Mesendoderm (in vitro differentiated cells): ENCODE measurements at regions not wholly inside any gene's neighbourhood (a gene's known extent, or its start where the extent isn't known, plus 50 kb on each side); places are given as distances from the start of the nearest gene placed in this dataset.

ENCODE experiments used
- DNase-seq: peaks from one replicate; pipeline ENCODE4 v3.0.0; 2013
- H2AK5ac ChIP-seq: 2 replicates; pipeline ENCODE4 v1.6.1; 2013; ENCODE audit warnings: low read length, inconsistent platforms
- H2BK120ac ChIP-seq: 2 replicates; pipeline ENCODE4 v1.6.1; 2013; ENCODE audit warnings: low read depth, mild to moderate bottlenecking, low read length, moderate library complexity, mixed read lengths
- H2BK15ac ChIP-seq: replicated peaks from 2 replicates; pipeline ENCODE4 v1.6.1; 2013; ENCODE audit warnings: low read depth, mild to moderate bottlenecking, moderate library complexity
- H2BK5ac ChIP-seq: 2 replicates; pipeline ENCODE4 v1.6.1; 2013; ENCODE audit warnings: low read length, inconsistent platforms
- H3K18ac ChIP-seq: 2 replicates; pipeline ENCODE4 v1.6.1; 2013; ENCODE audit warnings: mild to moderate bottlenecking, low read length, mixed read lengths
- H3K23ac ChIP-seq: one replicate; pipeline ENCODE4 v1.6.1; 2013; ENCODE audit warnings: low read length
- H3K27ac ChIP-seq: 2 replicates; pipeline ENCODE4 v1.5.1; 2013; ENCODE audit warnings: low read depth, mild to moderate bottlenecking, inconsistent platforms, low read length, moderate library complexity
- H3K27me3 ChIP-seq: 2 replicates; pipeline ENCODE4 v1.6.1; 2013; ENCODE audit warnings: low read length, control low read depth, mild to moderate bottlenecking, inconsistent platforms; ENCODE audit not compliant: insufficient read depth, poor library complexity
- H3K36me3 ChIP-seq: 2 replicates; pipeline ENCODE4 v1.6.1; 2013; ENCODE audit warnings: low read length, inconsistent platforms; ENCODE audit not compliant: control insufficient read depth, insufficient read depth
- H3K4ac ChIP-seq: one replicate; pipeline ENCODE4 v1.6.1; 2013; ENCODE audit warnings: low read depth, mild to moderate bottlenecking, low read length, moderate library complexity
- H3K4me1 ChIP-seq: 2 replicates; pipeline ENCODE4 v1.6.1; 2013; ENCODE audit warnings: low read depth, low read length, inconsistent platforms; ENCODE audit not compliant: control insufficient read depth
- H3K4me2 ChIP-seq: 2 replicates; pipeline ENCODE4 v1.6.1; 2013; ENCODE audit warnings: low read length
- H3K4me3 ChIP-seq: 2 replicates; pipeline ENCODE4 v1.5.1; 2013; ENCODE audit warnings: mild to moderate bottlenecking, low read length
- H3K56ac ChIP-seq: one replicate; pipeline ENCODE4 v1.6.1; 2013; ENCODE audit warnings: low read length
- H3K79me1 ChIP-seq: 2 replicates; pipeline ENCODE4 v1.6.1; 2013; ENCODE audit warnings: low read length, inconsistent platforms
- H3K79me2 ChIP-seq: 2 replicates; pipeline ENCODE4 v1.6.1; 2013; ENCODE audit warnings: mild to moderate bottlenecking, low read length; ENCODE audit not compliant: control insufficient read depth, insufficient read depth
- H3K9ac ChIP-seq: 2 replicates; pipeline ENCODE4 v1.6.1; 2013; ENCODE audit warnings: low read length, inconsistent platforms
- H4K5ac ChIP-seq: one replicate; pipeline ENCODE4 v1.6.1; 2013; ENCODE audit warnings: low read length
- H4K8ac ChIP-seq: one replicate; pipeline ENCODE4 v1.6.1; 2013; ENCODE audit warnings: low read depth, mild to moderate bottlenecking, control low read depth, low read length, moderate library complexity
- WGBS: extraction: QIAGEN DNeasy Blood & Tissue Kit; methylation state at CpG from one replicate; pipeline ENCODE4 v1.1.7; 2013; ENCODE audit warnings: low lambda C conversion rate, missing lambda C conversion rate; ENCODE audit not compliant: insufficient coverage; ENCODE audit errors: extremely low coverage; 5-methylcytosine and 5-hydroxymethylcytosine counted together

- Histone ChIP-seq H3K4me2 (no peak overlapping the region), H3K9ac (no peak overlapping the region), H3K18ac (no peak overlapping the region), H3K23ac (no peak overlapping the region), H4K8ac (no peak overlapping the region), H2BK5ac (no peak overlapping the region), H3K79me2 (no peaks in the 10 kb centered on the region), H3K56ac (no peak overlapping the region), H2AK5ac (no peak overlapping the region), H3K27me3 (no peaks in the 10 kb centered on the region), H2BK120ac (no peak overlapping the region), H3K27ac (no peak overlapping the region), H3K4me1 (no peaks in the 10 kb centered on the region), H3K36me3 (no peaks in the 10 kb centered on the region), H3K4ac (no peak overlapping the region), H3K4me3 (no peak overlapping the region), H3K79me1 (no peaks in the 10 kb centered on the region), H2BK15ac (no peak overlapping the region), H4K5ac (no peak overlapping the region)
- DNase-seq, result no peak
Measured at GRCh38 chr3:144775551-144775950, 803.9 kb downstream of the DIPK2A start.

GRCh38 chr3:144777906-144778305 lies 806.3 kb downstream of the DIPK2A start:
- no CpG with 5 or more reads among the region's 2 CpGs for WGBS
- no peak overlapping the region for H2BK120ac ChIP-seq
- no peak overlapping the region for H2AK5ac ChIP-seq

GRCh38 chr3:144791034-144791433 lies 819.4 kb downstream of the DIPK2A start:
- Histone ChIP-seq H3K9ac (no peak overlapping the region), H3K79me2 (no peaks in the 10 kb centered on the region), H4K5ac (no peak overlapping the region), H3K4me3 (no peak overlapping the region), H3K4ac (no peak overlapping the region), H3K36me3 (no peaks in the 10 kb centered on the region), H3K79me1 (no peaks in the 10 kb centered on the region), H3K23ac (no peak overlapping the region), H2BK15ac (no peak overlapping the region), H3K18ac (no peak overlapping the region), H4K8ac (no peak overlapping the region), H3K27me3 (no peaks in the 10 kb centered on the region), H3K56ac (no peak overlapping the region), H3K4me2 (no peak overlapping the region), H2BK120ac (no peak overlapping the region), H2AK5ac (no peak overlapping the region), H3K4me1 (no peaks in the 10 kb centered on the region), H2BK5ac (no peak overlapping the region), H3K27ac (no peak overlapping the region)
- no CpG with 5 or more reads among the region's 10 CpGs for WGBS
- no peak for DNase-seq

More at GRCh38 chr3:144777906-144778305, 806.3 kb downstream of the DIPK2A start:
- Histone ChIP-seq H3K36me3 (no peaks in the 10 kb centered on the region), H4K5ac (no peak overlapping the region), H3K23ac (no peak overlapping the region), H4K8ac (no peak overlapping the region), H3K56ac (no peak overlapping the region), H3K79me1 (no peaks in the 10 kb centered on the region), H3K27ac (no peak overlapping the region), H3K9ac (no peak overlapping the region), H3K27me3 (no peaks in the 10 kb centered on the region), H3K79me2 (no peaks in the 10 kb centered on the region), H2BK5ac (no peak overlapping the region), H3K4ac (no peak overlapping the region), H2BK15ac (no peak overlapping the region), H3K4me2 (no peak overlapping the region), H3K4me1 (no peaks in the 10 kb centered on the region), H3K18ac (no peak overlapping the region), H3K4me3 (no peak overlapping the region)
- no peak for DNase-seq

- no CpG with 5 or more reads among the region's 1 CpG for WGBS
- Histone ChIP-seq H3K27ac (no peak overlapping the region), H3K27me3 (no peaks in the 10 kb centered on the region), H2AK5ac (no peak overlapping the region), H3K4ac (no peak overlapping the region), H4K8ac (no peak overlapping the region), H3K36me3 (no peaks in the 10 kb centered on the region), H3K18ac (no peak overlapping the region), H3K9ac (no peak overlapping the region), H2BK120ac (no peak overlapping the region), H3K4me2 (no peak overlapping the region), H2BK5ac (no peak overlapping the region), H3K23ac (no peak overlapping the region), H4K5ac (no peak overlapping the region), H3K4me3 (no peak overlapping the region), H3K4me1 (no peaks in the 10 kb centered on the region), H3K79me2 (no peaks in the 10 kb centered on the region), H3K79me1 (no peaks in the 10 kb centered on the region), H3K56ac (no peak overlapping the region), H2BK15ac (no peak overlapping the region)
- no peak for DNase-seq
Measured at GRCh38 chr3:144801890-144802289, 830.3 kb downstream of the DIPK2A start.

- Histone ChIP-seq H3K36me3 (no peaks in the 10 kb centered on the region), H3K27me3 (no peaks in the 10 kb centered on the region), H3K4me3 (no peak overlapping the region), H4K8ac (no peak overlapping the region), H3K4ac (no peak overlapping the region), H3K9ac (no peak overlapping the region), H2BK15ac (no peak overlapping the region), H2AK5ac (no peak overlapping the region), H2BK5ac (no peak overlapping the region), H3K79me2 (no peaks in the 10 kb centered on the region), H3K56ac (no peak overlapping the region), H3K27ac (no peak overlapping the region), H3K79me1 (no peaks in the 10 kb centered on the region), H3K4me1 (no peaks in the 10 kb centered on the region), H2BK120ac (no peak overlapping the region), H4K5ac (no peak overlapping the region), H3K18ac (no peak overlapping the region), H3K23ac (no peak overlapping the region), H3K4me2 (no peak overlapping the region)
- WGBS, result no CpG with 5 or more reads among the region's 1 CpG
- no peak for DNase-seq
Measured at GRCh38 chr3:144809380-144809779, 837.8 kb downstream of the DIPK2A start.

- DNase-seq, result no peak
- no peak overlapping the region for H4K8ac ChIP-seq
- no CpG with 5 or more reads among the region's 1 CpG for WGBS
Measured at GRCh38 chr3:144810160-144810559, 838.5 kb downstream of the DIPK2A start.

More at GRCh38 chr3:144810160-144810559, 838.5 kb downstream of the DIPK2A start:
- no peak overlapping the region for H3K9ac ChIP-seq
- H3K36me3 ChIP-seq, result no peaks in the 10 kb centered on the region
- no peak overlapping the region for H3K18ac ChIP-seq
- no peak overlapping the region for H2BK5ac ChIP-seq
- no peak overlapping the region for H2AK5ac ChIP-seq
- no peak overlapping the region for H3K56ac ChIP-seq
- no peaks in the 10 kb centered on the region for H3K4me1 ChIP-seq
- H3K4ac ChIP-seq, result no peak overlapping the region
- H4K5ac ChIP-seq, result no peak overlapping the region
- no peak overlapping the region for H2BK120ac ChIP-seq
- H3K79me2 ChIP-seq, result no peaks in the 10 kb centered on the region
- H3K23ac ChIP-seq, result no peak overlapping the region
- H3K27me3 ChIP-seq, result no peaks in the 10 kb centered on the region
- no peaks in the 10 kb centered on the region for H3K79me1 ChIP-seq
- H2BK15ac ChIP-seq, result no peak overlapping the region
- no peak overlapping the region for H3K4me3 ChIP-seq
- no peak overlapping the region for H3K27ac ChIP-seq
- no peak overlapping the region for H3K4me2 ChIP-seq
